ENCODE measurements at regions not wholly inside any gene's neighbourhood (a gene's known extent, or its start where the extent isn't known, plus 50 kb on each side); places are given as distances from the start of the nearest gene placed in this dataset.

DNA sequence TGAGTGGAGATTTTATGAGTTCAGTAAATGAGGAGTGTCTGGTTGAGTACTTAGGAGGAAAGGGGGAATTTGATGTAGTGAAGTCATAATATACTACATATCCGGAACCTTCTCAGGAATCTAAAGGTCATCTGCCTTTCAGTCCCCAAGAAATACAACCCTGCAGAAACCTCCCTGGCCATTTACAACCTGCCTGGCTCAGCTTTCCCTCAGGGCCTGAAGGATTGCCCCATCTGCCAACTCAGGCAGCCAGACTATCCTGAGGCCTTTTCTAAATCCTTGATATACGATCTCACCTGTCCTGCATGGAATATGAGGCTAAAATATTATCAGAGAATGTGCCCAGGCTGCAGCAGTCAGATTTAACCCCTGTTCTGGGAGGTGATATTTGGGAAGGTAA is 165.4 kb upstream of the SPOPL start:
- Mint-ChIP-seq H3K9me3 (ENCODE audit: unreplicated experiment) (no peaks in the 10 kb centered on the region), H3K4me1 (ENCODE audit: unreplicated experiment) (no peaks in the 10 kb centered on the region), H3K4me3 (ENCODE audit: unreplicated experiment) (no peak overlapping the region), H3K36me3 (ENCODE audit: low read depth, unreplicated experiment) (no peaks in the 10 kb centered on the region), H3K27ac (ENCODE audit: unreplicated experiment) (no peak overlapping the region), H3K27me3 (ENCODE audit: unreplicated experiment) (peaks cover 1% of the 10 kb centered on the region)
- TF ChIP-seq, protein P1, sequence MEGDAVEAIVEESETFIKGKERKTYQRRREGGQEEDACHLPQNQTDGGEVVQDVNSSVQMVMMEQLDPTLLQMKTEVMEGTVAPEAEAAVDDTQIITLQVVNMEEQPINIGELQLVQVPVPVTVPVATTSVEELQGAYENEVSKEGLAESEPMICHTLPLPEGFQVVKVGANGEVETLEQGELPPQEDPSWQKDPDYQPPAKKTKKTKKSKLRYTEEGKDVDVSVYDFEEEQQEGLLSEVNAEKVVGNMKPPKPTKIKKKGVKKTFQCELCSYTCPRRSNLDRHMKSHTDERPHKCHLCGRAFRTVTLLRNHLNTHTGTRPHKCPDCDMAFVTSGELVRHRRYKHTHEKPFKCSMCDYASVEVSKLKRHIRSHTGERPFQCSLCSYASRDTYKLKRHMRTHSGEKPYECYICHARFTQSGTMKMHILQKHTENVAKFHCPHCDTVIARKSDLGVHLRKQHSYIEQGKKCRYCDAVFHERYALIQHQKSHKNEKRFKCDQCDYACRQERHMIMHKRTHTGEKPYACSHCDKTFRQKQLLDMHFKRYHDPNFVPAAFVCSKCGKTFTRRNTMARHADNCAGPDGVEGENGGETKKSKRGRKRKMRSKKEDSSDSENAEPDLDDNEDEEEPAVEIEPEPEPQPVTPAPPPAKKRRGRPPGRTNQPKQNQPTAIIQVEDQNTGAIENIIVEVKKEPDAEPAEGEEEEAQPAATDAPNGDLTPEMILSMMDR (IDR thresholded peaks at IDR 0.05; ENCODE audit: unreplicated experiment): no peak
- no peak for DNase-seq (ENCODE audit: low spot score)

DNA sequence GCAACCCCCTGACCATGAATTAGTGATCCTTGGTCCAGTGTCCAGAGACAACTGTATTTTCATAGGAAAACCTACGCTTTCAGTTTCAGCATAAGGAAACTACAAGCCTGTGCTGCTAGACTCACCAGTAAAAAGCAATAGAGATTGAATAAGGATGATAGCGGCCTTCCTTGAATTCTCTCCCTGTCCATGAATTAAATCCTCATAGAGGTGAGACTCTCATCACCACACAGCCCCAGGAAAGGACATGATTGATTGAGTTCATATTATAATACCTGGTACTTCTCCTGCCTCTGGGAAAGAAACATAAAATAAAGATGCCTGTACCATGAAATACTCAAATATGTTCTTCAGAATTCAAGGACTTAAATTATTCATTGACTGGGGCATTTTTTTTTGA is 146.3 kb upstream of the SPOPL start:
- H3K4me3 Mint-ChIP-seq (ENCODE audit: unreplicated experiment): no peak overlapping the region
- H3K27me3 Mint-ChIP-seq (ENCODE audit: unreplicated experiment): no peaks in the 10 kb centered on the region
- TF ChIP-seq, protein P1 (IDR thresholded peaks at IDR 0.05; ENCODE audit: unreplicated experiment): no peak
- DNase-seq (ENCODE audit: low spot score): no peak
- H3K27ac Mint-ChIP-seq (ENCODE audit: unreplicated experiment): no peak overlapping the region
- peaks cover 5% of the 10 kb centered on the region for H3K4me1 Mint-ChIP-seq (ENCODE audit: unreplicated experiment)
- H3K9me3 Mint-ChIP-seq (ENCODE audit: unreplicated experiment): no peaks in the 10 kb centered on the region
- no peaks in the 10 kb centered on the region for H3K36me3 Mint-ChIP-seq (ENCODE audit: low read depth, unreplicated experiment)

DNA sequence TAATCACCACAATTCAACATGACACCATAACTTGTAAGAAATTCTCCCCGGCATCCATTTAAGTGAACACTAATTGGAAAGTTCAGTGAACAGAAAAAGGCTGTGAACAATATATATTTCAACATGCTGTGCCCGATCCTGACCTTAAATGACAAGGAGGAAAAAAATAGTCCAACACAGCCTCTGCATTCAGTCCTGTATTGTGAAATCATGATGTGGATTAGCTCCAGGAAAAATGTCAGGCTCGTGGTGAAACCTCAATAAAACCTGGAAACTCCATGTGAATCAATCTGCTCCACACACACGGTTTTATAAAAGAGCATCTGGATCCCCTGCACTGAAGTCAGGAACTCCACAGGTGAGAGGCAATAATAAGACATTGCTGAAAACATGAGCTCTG is 145.4 kb upstream of the SPOPL start:
- DNase-seq (ENCODE audit: low spot score): no peak
- Mint-ChIP-seq H3K4me1 (ENCODE audit: unreplicated experiment) (peaks cover 5% of the 10 kb centered on the region), H3K4me3 (ENCODE audit: unreplicated experiment) (no peak overlapping the region), H3K27ac (ENCODE audit: unreplicated experiment) (no peak overlapping the region), H3K9me3 (ENCODE audit: unreplicated experiment) (no peaks in the 10 kb centered on the region), H3K36me3 (ENCODE audit: low read depth, unreplicated experiment) (no peaks in the 10 kb centered on the region), H3K27me3 (ENCODE audit: unreplicated experiment) (no peaks in the 10 kb centered on the region)
- TF ChIP-seq, protein P1 (IDR thresholded peaks at IDR 0.05; ENCODE audit: unreplicated experiment): no peak

DNA sequence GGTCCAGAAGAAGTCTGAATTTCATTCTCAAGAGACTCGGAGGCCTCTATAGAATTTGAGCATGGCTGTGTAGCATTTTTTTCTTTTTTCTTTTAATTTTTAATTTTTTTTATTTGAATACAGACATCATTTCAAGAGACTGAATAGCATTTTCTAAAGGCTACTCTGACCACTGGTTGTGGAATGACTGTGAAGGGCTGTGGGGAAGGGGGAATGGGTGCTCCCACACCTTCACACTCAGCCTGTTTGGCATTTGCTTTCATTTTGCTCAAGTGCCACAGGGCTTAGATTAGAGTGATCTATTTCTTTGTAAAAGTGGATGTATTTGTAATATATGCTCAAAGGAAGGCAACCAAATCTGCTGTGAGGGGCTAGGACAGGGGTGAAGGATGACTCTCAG is 142.0 kb upstream of the SPOPL start:
- no peak overlapping the region for H3K27ac Mint-ChIP-seq (ENCODE audit: unreplicated experiment)
- H3K4me1 Mint-ChIP-seq (ENCODE audit: unreplicated experiment): peaks cover 5% of the 10 kb centered on the region
- TF ChIP-seq, protein P1 (IDR thresholded peaks at IDR 0.05; ENCODE audit: unreplicated experiment): no peak
- no peaks in the 10 kb centered on the region for H3K27me3 Mint-ChIP-seq (ENCODE audit: unreplicated experiment)
- H3K4me3 Mint-ChIP-seq (ENCODE audit: unreplicated experiment): no peak overlapping the region
- no peaks in the 10 kb centered on the region for H3K36me3 Mint-ChIP-seq (ENCODE audit: low read depth, unreplicated experiment)
- DNase-seq (ENCODE audit: low spot score): no peak
- H3K9me3 Mint-ChIP-seq (ENCODE audit: unreplicated experiment): no peaks in the 10 kb centered on the region

DNA sequence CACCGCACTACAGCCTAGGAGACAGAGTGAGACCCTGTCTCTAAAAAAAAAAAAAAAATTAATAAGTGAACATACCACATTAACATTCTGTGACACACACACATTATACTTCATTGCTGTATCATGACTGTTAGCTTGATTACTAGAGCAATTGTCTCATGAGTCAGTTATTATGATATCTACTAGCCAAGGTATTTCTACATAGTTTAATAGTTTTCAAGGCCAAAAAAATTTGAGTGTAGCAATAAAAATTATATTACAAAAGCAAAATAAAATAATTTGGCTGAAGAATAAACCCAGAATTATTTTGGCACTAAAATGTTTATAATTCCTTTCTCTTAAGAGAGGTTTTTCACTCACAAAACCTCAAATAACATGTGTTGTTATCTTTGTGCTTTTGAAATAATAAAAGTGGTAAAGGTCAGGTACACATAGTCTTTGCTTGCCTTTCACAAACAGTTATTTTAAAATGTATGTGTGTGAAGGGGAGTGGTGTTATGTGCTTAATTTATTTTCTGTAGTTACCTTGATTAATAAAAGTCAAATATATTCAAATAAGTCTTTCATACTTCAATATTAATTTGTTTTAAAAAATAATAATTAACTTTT is 136.9 kb upstream of the SPOPL start:
- no peak overlapping the region for H3K4me3 Mint-ChIP-seq (ENCODE audit: unreplicated experiment)
- H3K4me1 Mint-ChIP-seq (ENCODE audit: unreplicated experiment): no peaks in the 10 kb centered on the region
- H3K9me3 Mint-ChIP-seq (ENCODE audit: unreplicated experiment): no peaks in the 10 kb centered on the region
- TF ChIP-seq, protein P1 (IDR thresholded peaks at IDR 0.05; ENCODE audit: unreplicated experiment): no peak
- no peak for DNase-seq (ENCODE audit: low spot score)
- no peaks in the 10 kb centered on the region for H3K27me3 Mint-ChIP-seq (ENCODE audit: unreplicated experiment)
- no peak overlapping the region for H3K27ac Mint-ChIP-seq (ENCODE audit: unreplicated experiment)
- no peaks in the 10 kb centered on the region for H3K36me3 Mint-ChIP-seq (ENCODE audit: low read depth, unreplicated experiment)

Data from endothelial cell (in vitro differentiated cells).